Upper lobe of right lung (tissue), 1 donor: ENCODE measurements at regions not wholly inside any gene's neighbourhood (a gene's known extent, or its start where the extent isn't known, plus 50 kb on each side); places are given as distances from the start of the nearest gene placed in this dataset.

ENCODE experiments used
- ATAC-seq: fragments of 200-7000 bp; cut with Tn5 transposase; one replicate; pipeline ENCODE4 v1.9.1; 2020; ENCODE audit warnings: mild to moderate bottlenecking, moderate library complexity
- DNase-seq: peaks from one replicate; pipeline ENCODE4 v3.0.0-alpha.2; 2020
- H3K27ac ChIP-seq: fragments of 200-600 bp; one replicate; pipeline ENCODE4 v1.8.0; 2022
- H3K27me3 ChIP-seq: fragments of 200-600 bp; one replicate; pipeline ENCODE4 v1.8.0; 2022; ENCODE audit warnings: mild to moderate bottlenecking
- H3K36me3 ChIP-seq: fragments of 200-600 bp; one replicate; pipeline ENCODE4 v1.8.0; 2022
- H3K4me1 ChIP-seq: fragments of 200-600 bp; one replicate; pipeline ENCODE4 v1.8.0; 2022
- H3K4me3 ChIP-seq: fragments of 200-600 bp; one replicate; pipeline ENCODE4 v1.8.0; 2022; ENCODE audit warnings: mild to moderate bottlenecking
- H3K9me3 ChIP-seq: fragments of 200-600 bp; one replicate; pipeline ENCODE4 v1.8.0; 2022
- CTCF ChIP-seq: fragments of 200-600 bp; IDR thresholded peaks from one replicate; pipeline ENCODE4 v1.8.0; 2022; ENCODE audit warnings: antibody characterized with exemption
- intact Hi-C: fragments of 100-400 bp; cut with DNase I; formaldehyde crosslinking; loops from one replicate; pipeline ENCODE4 v1.11.0; 2022
- donor health status: DM: no; HTN: yes; CAD: no; lungs with severe emphysema.

GRCh38 chr6:27771235-27771634 lies 141.0 kb downstream of the OR2B2 start:
- peaks cover 4% of the 10 kb centered on the region for H3K4me1 ChIP-seq
- no peak overlapping the region for H3K27ac ChIP-seq
- H3K4me3 ChIP-seq: no peak overlapping the region
- H3K9me3 ChIP-seq: no peaks in the 10 kb centered on the region
- intact Hi-C loops: loop anchor here (10.0 kb wide), 1 partner anchor 124 kb away; a partner anchor contains a TSS
- H3K36me3 ChIP-seq: no peaks in the 10 kb centered on the region
- H3K27me3 ChIP-seq: peaks cover 11% of the 10 kb centered on the region
- no peak for ATAC-seq
- DNase-seq: no peak
- no peak for TF ChIP-seq CTCF

- intact Hi-C loops: loop anchor here (10.0 kb wide), 1 partner anchor 124 kb away; a partner anchor contains a TSS
- Histone ChIP-seq H3K4me1 (peaks cover 4% of the 10 kb centered on the region), H3K36me3 (no peaks in the 10 kb centered on the region), H3K9me3 (no peaks in the 10 kb centered on the region), H3K4me3 (no peak overlapping the region), H3K27ac (no peak overlapping the region), H3K27me3 (peaks cover 11% of the 10 kb centered on the region)
- no peak for TF ChIP-seq CTCF
- ATAC-seq (no peak), DNase-seq (no peak)
These were observed 141.5 kb downstream of the OR2B2 start for GRCh38 chr6:27770724-27771123.

DNA sequence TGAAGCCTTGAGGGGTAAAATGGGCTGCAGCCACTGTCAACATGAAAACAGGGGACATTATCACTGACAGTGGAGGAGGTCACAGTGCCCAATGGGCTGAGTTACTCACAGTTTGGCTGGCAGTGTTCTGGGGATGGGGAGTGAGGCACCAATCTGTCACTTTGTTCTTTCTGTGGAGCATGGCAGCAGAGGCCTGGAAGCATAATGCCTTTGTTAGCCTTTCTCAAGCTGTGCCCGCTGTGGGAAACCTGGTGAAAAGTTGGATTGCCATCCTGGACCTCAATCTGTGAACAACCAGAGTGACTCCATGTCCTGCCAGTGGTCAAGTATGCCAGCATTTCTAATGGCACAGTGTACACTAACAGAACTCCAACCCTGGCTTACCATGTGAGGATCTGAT lies 143.6 kb downstream of the OR2B2 start:
- H3K9me3 ChIP-seq: no peaks in the 10 kb centered on the region
- DNase-seq (no peak), ATAC-seq (no peak)
- H3K27ac ChIP-seq: no peak overlapping the region
- H3K4me1 ChIP-seq: peaks cover 4% of the 10 kb centered on the region
- H3K27me3 ChIP-seq: peaks cover 11% of the 10 kb centered on the region
- no peak for TF ChIP-seq CTCF
- no peak overlapping the region for H3K4me3 ChIP-seq
- H3K36me3 ChIP-seq: no peaks in the 10 kb centered on the region
- intact Hi-C loops: no loop called here

GRCh38 chr6:27767851-27768250 lies 144.3 kb downstream of the OR2B2 start:
- peaks cover 14% of the 10 kb centered on the region for H3K27me3 ChIP-seq
- intact Hi-C loops: no loop called here
- H3K9me3 ChIP-seq: no peaks in the 10 kb centered on the region
- no peak for TF ChIP-seq CTCF
- no peak overlapping the region for H3K4me3 ChIP-seq
- no peaks in the 10 kb centered on the region for H3K36me3 ChIP-seq
- no peak overlapping the region for H3K27ac ChIP-seq
- no peak for DNase-seq
- H3K4me1 ChIP-seq: peaks cover 4% of the 10 kb centered on the region
- no peak for ATAC-seq

DNA sequence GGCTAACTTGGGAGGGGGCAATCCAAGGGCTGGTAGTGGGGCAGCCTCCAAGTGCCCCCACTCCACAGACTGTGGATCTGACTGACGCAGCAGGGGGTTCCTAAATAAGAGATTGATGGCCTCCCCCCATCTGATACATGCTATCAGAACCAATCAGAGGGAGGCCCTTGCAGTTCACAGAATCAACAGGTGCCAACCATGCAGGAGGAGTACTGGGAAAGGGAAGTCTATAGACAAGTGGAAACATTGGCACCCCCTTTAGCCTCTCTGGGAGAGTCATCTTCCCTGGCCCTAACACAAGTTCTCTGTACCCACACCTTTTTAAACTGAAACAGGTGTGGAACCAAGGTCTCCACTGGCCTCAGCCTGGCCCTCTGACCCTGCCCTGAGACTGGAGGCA lies 145.8 kb downstream of the OR2B2 start:
- Histone ChIP-seq H3K9me3 (no peaks in the 10 kb centered on the region), H3K27me3 (peaks cover 16% of the 10 kb centered on the region), H3K4me3 (no peak overlapping the region), H3K36me3 (no peaks in the 10 kb centered on the region), H3K27ac (no peak overlapping the region), H3K4me1 (no peaks in the 10 kb centered on the region)
- intact Hi-C loops: no loop called here
- DNase-seq (no peak), ATAC-seq (no peak)
- no peak for TF ChIP-seq CTCF

GRCh38 chr6:27765028-27765590 lies 147.1 kb downstream of the OR2B2 start:
- ATAC-seq: no peak
- no peak for DNase-seq

More at GRCh38 chr6:27765028-27765590, 147.1 kb downstream of the OR2B2 start:
- Histone ChIP-seq H3K36me3 (no peaks in the 10 kb centered on the region), H3K27me3 (peaks cover 12% of the 10 kb centered on the region), H3K27ac (no peak overlapping the region), H3K4me3 (no peak overlapping the region), H3K4me1 (no peaks in the 10 kb centered on the region), H3K9me3 (no peaks in the 10 kb centered on the region)
- intact Hi-C loops: no loop called here
- TF ChIP-seq CTCF: no peak
